GM13977 (cell line): ENCODE measurements at regions not wholly inside any gene's neighbourhood (a gene's known extent, or its start where the extent isn't known, plus 50 kb on each side); places are given as distances from the start of the nearest gene placed in this dataset.
"Not testable (repeated sequence)": the region's sequence is repeated elsewhere in the genome, so short reads cannot be mapped to it uniquely, and the experiment has no call there.

Experiments used
- DNase-seq: peaks from one replicate; pipeline ENCODE4 v3.0.0; 2012; ENCODE audit warnings: low spot score
- in situ Hi-C: fragments of 300-500 bp; cut with MboI; formaldehyde crosslinking; loops from one replicate; pipeline ENCODE4 v1.12.0; 2022; ENCODE audit warnings: low sequenced_read_pairs, low pct_unique_long_range_greater_than_20kb, mixed read lengths, inconsistent platforms; ENCODE audit not compliant: unreplicated experiment
- TF ChIP-seq, protein P1 (sequence below): IDR thresholded peaks from 2 replicates; pipeline ENCODE4 v1.5.1; 2012; ENCODE audit warnings: mild to moderate bottlenecking, control low read depth; ENCODE audit not compliant: insufficient read depth; ENCODE audit errors: extremely low read depth, missing control alignments

DNA sequence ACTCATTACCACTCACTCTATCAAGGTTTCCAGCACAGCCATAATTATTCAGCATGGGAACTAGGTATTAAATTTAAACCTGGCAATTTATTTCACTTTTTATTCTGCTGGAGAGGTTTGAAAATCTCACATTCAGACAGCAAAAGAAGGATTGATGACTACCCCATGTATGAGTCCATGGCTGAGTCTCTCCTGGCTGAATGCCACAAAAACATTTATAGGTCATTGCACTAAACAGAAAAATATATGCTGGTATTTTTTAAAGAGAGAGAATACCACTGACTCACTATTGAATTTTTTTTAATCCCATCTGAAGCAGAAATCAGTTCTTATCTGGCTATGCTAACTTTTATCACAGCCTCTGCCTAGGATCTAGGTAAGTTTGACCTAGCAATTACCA lies 336.3 kb downstream of the PPP1R3A start:
- in situ Hi-C loops: no loop called here
- TF ChIP-seq, protein P1, sequence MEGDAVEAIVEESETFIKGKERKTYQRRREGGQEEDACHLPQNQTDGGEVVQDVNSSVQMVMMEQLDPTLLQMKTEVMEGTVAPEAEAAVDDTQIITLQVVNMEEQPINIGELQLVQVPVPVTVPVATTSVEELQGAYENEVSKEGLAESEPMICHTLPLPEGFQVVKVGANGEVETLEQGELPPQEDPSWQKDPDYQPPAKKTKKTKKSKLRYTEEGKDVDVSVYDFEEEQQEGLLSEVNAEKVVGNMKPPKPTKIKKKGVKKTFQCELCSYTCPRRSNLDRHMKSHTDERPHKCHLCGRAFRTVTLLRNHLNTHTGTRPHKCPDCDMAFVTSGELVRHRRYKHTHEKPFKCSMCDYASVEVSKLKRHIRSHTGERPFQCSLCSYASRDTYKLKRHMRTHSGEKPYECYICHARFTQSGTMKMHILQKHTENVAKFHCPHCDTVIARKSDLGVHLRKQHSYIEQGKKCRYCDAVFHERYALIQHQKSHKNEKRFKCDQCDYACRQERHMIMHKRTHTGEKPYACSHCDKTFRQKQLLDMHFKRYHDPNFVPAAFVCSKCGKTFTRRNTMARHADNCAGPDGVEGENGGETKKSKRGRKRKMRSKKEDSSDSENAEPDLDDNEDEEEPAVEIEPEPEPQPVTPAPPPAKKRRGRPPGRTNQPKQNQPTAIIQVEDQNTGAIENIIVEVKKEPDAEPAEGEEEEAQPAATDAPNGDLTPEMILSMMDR: no peak
- DNase-seq: no peak

DNA sequence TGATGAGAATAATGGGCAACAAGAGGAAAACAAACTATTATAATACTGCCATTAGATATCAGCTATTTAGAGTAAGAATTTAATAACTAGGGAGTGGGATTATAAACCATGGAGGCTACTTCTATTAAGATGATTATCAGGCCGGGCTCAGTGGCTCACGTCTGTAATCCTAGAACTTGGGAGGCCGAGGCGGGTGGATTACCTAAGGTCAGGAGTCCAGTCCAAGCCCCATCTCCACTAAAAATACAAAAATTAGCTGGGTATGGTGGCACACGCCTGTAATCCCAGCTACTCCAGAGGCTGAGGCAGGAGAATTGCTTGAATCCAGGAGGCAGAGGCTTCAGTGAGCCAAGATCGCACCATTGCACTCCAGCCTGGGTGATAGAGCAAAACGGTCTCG lies 355.6 kb downstream of the PPP1R3A start:
- DNase-seq, in situ Hi-C loops: not testable (repeated sequence)

DNA sequence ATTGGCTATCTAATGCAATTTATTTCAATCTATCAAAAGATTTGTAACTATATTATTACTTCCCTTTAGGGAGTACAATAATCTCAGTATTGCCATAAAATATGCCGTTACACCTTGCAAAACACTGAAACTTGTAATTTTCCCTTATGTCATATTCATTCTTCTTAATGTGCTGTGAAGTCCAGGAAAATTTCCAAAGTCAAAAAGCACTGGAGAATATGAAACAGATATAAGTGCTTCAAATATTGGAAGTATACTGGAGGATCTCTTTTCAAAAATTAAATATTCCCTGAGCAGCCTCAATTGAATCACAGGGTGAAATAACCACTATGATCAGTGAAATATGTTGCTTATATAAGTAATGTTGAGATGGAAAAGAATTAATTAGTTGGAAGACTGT lies 356.0 kb downstream of the PPP1R3A start:
- TF ChIP-seq, protein P1: no peak
- DNase-seq: no peak
- in situ Hi-C loops: no loop called here

DNA sequence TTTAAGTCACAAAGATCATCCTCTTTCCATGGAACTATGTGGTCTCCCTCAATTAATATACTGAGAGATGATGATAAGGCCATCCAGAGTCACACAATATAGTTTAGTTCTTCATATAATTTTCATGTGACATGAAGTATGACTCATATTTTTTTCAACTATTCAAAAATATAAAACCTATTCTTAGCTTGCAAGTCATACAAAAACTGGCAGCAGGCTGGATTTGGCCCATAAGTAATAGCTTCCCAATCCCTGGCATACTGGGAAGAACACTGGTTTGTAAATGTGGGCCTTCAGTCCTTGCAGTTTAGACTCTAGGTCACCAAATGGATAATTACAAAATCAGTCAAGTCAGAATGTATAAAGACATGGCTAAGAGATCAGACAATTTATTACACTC lies 356.6 kb downstream of the PPP1R3A start:
- TF ChIP-seq, protein P1: no peak
- DNase-seq: no peak
- in situ Hi-C loops: no loop called here

DNA sequence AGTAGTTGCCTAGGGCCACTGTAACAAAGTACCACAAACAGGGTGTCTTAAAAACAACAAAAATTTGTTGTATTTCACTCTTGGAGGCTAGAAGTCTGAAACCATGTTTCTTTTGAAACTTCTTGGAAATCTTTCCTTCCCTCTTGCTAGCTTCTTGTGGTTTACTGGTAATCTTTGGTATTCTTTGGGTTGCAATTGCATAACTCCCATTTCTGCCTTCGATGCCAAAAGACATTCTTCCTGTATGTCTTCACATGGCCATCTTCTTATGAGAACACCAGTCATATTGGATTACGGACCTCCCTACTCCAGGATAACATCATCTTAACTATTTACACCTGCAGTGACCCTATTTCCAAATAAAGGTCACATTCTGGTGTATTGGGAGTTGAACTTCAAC lies 357.4 kb downstream of the PPP1R3A start:
- DNase-seq: no peak
- TF ChIP-seq, protein P1: no peak
- in situ Hi-C loops: no loop called here

DNA sequence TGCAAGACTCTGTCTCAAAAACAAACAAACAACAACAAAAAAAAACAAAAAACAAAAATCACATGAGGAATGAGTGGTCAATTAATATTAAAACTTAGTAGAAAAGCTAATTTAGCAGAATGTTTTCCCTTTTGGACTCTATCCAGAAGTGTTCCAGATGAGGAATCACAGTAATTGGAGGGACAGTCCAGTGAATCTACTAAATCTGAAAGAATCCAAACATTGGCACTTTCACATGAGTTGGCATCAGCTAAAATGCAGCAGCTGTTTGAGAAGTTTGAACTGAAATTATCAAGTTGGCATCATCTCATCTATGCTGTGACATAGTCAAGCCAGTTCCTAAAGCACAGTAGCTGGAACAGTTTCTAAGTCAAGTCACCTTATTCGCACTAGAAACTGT lies 367.8 kb downstream of the PPP1R3A start:
- in situ Hi-C loops: no loop called here
- TF ChIP-seq, protein P1: no peak
- DNase-seq: no peak

DNA sequence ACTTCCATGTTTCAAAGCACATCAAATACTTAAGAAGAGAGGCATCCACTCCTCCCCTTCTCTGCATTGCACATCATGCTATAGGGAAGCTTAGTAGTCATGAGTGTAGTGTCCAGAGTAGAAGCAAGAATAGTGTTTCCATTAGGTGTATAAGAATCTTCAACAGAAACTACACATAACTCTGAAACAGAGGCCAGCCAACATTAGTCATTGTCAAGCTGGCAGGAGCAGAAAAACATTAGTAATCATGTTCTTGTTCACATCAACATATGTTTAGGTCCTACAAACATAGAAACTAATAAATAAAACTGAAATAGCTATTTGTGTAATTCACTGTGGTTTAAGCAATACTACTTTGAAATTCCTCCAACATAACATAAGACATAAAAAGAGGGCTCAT lies 370.2 kb downstream of the PPP1R3A start:
- TF ChIP-seq, protein P1: no peak
- DNase-seq: no peak
- in situ Hi-C loops: no loop called here
